Rectal smooth muscle tissue (tissue), 1 donor: ENCODE measurements at regions not wholly inside any gene's neighbourhood (a gene's known extent, or its start where the extent isn't known, plus 50 kb on each side); places are given as distances from the start of the nearest gene placed in this dataset.

Experiments
- H3K27ac ChIP-seq: one replicate; pipeline ENCODE4 v1.7.0; 2013; ENCODE audit warnings: low read depth, low read length, inconsistent platforms
- H3K27me3 ChIP-seq: one replicate; pipeline ENCODE4 v1.7.0; 2013; ENCODE audit warnings: low read length; ENCODE audit not compliant: control insufficient read depth, insufficient read depth
- H3K36me3 ChIP-seq: one replicate; pipeline ENCODE4 v1.7.0; 2013; ENCODE audit warnings: low read length; ENCODE audit not compliant: control insufficient read depth, insufficient read depth
- H3K4me1 ChIP-seq: one replicate; pipeline ENCODE4 v1.7.0; 2013; ENCODE audit warnings: low read length; ENCODE audit not compliant: control insufficient read depth, insufficient read depth
- H3K4me3 ChIP-seq: one replicate; pipeline ENCODE4 v1.7.0; 2013; ENCODE audit warnings: low read length
- H3K9ac ChIP-seq: one replicate; pipeline ENCODE4 v1.7.0; 2013; ENCODE audit warnings: low read length

GRCh38 chr5:175021321-175021720 lies 296.9 kb downstream of the MSX2 start:
- no peak overlapping the region for H3K27ac ChIP-seq
- H3K36me3 ChIP-seq, result no peaks in the 10 kb centered on the region
- H3K27me3 ChIP-seq, result no peaks in the 10 kb centered on the region
- H3K4me3 ChIP-seq, result no peak overlapping the region
- no peak overlapping the region for H3K9ac ChIP-seq
- no peaks in the 10 kb centered on the region for H3K4me1 ChIP-seq

GRCh38 chr5:175015028-175015685 lies 290.8 kb downstream of the MSX2 start:
- no peaks in the 10 kb centered on the region for H3K36me3 ChIP-seq
- H3K27ac ChIP-seq, result no peak overlapping the region

GRCh38 chr5:175013251-175013650 lies 288.9 kb downstream of the MSX2 start:
- Histone ChIP-seq H3K27ac (no peak overlapping the region), H3K36me3 (no peaks in the 10 kb centered on the region), H3K9ac (no peak overlapping the region), H3K27me3 (no peaks in the 10 kb centered on the region), H3K4me3 (no peak overlapping the region), H3K4me1 (no peaks in the 10 kb centered on the region)

More at GRCh38 chr5:175015028-175015685, 290.8 kb downstream of the MSX2 start:
- no peaks in the 10 kb centered on the region for H3K27me3 ChIP-seq
- no peak overlapping the region for H3K9ac ChIP-seq
- no peaks in the 10 kb centered on the region for H3K4me1 ChIP-seq
- H3K4me3 ChIP-seq, result no peak overlapping the region

GRCh38 chr5:175012267-175012666 lies 287.9 kb downstream of the MSX2 start:
- Histone ChIP-seq H3K27ac (no peak overlapping the region), H3K36me3 (no peaks in the 10 kb centered on the region), H3K4me1 (no peaks in the 10 kb centered on the region), H3K27me3 (no peaks in the 10 kb centered on the region), H3K9ac (no peak overlapping the region), H3K4me3 (no peak overlapping the region)

GRCh38 chr5:175003531-175003930 lies 279.1 kb downstream of the MSX2 start:
- Histone ChIP-seq H3K4me1 (no peaks in the 10 kb centered on the region), H3K9ac (no peak overlapping the region), H3K27me3 (no peaks in the 10 kb centered on the region), H3K4me3 (no peak overlapping the region), H3K36me3 (no peaks in the 10 kb centered on the region), H3K27ac (no peak overlapping the region)

GRCh38 chr5:175001876-175002645 lies 277.7 kb downstream of the MSX2 start:
- H3K9ac ChIP-seq, result no peak overlapping the region
- H3K4me1 ChIP-seq, result no peaks in the 10 kb centered on the region
- no peak overlapping the region for H3K4me3 ChIP-seq
- H3K36me3 ChIP-seq, result no peaks in the 10 kb centered on the region
- H3K27me3 ChIP-seq, result no peaks in the 10 kb centered on the region
- H3K27ac ChIP-seq, result no peak overlapping the region

- no peak overlapping the region for H3K9ac ChIP-seq
- H3K27ac ChIP-seq, result no peak overlapping the region
- no peaks in the 10 kb centered on the region for H3K27me3 ChIP-seq
- H3K36me3 ChIP-seq, result no peaks in the 10 kb centered on the region
- no peaks in the 10 kb centered on the region for H3K4me1 ChIP-seq
- H3K4me3 ChIP-seq, result no peak overlapping the region
These were observed 276.9 kb downstream of the MSX2 start for GRCh38 chr5:175001311-175001710.

GRCh38 chr5:174999581-174999980 lies 275.2 kb downstream of the MSX2 start:
- Histone ChIP-seq H3K4me1 (no peaks in the 10 kb centered on the region), H3K27me3 (no peaks in the 10 kb centered on the region), H3K4me3 (no peak overlapping the region), H3K9ac (no peak overlapping the region), H3K36me3 (no peaks in the 10 kb centered on the region), H3K27ac (no peak overlapping the region)

GRCh38 chr5:174998131-174998730 lies 273.8 kb downstream of the MSX2 start:
- no peak overlapping the region for H3K27ac ChIP-seq
- no peaks in the 10 kb centered on the region for H3K27me3 ChIP-seq
- no peaks in the 10 kb centered on the region for H3K36me3 ChIP-seq
- H3K9ac ChIP-seq, result no peak overlapping the region
- H3K4me3 ChIP-seq, result no peak overlapping the region
- H3K4me1 ChIP-seq, result no peaks in the 10 kb centered on the region

- Histone ChIP-seq H3K27ac (no peak overlapping the region), H3K4me3 (no peak overlapping the region), H3K9ac (no peak overlapping the region), H3K36me3 (no peaks in the 10 kb centered on the region), H3K4me1 (no peaks in the 10 kb centered on the region), H3K27me3 (no peaks in the 10 kb centered on the region)
These were observed 273.3 kb downstream of the MSX2 start for GRCh38 chr5:174997688-174998087.

- Histone ChIP-seq H3K4me1 (no peaks in the 10 kb centered on the region), H3K36me3 (no peaks in the 10 kb centered on the region), H3K4me3 (no peak overlapping the region), H3K27ac (no peak overlapping the region), H3K27me3 (no peaks in the 10 kb centered on the region), H3K9ac (no peak overlapping the region)
These were observed 272.6 kb downstream of the MSX2 start for GRCh38 chr5:174996941-174997340.

GRCh38 chr5:174995827-174996226 lies 271.4 kb downstream of the MSX2 start:
- Histone ChIP-seq H3K27ac (no peak overlapping the region), H3K4me1 (no peaks in the 10 kb centered on the region), H3K27me3 (no peaks in the 10 kb centered on the region), H3K36me3 (no peaks in the 10 kb centered on the region), H3K9ac (no peak overlapping the region), H3K4me3 (no peak overlapping the region)
